Islet of Langerhans (tissue), 1 donor: ENCODE measurements at regions not wholly inside any gene's neighbourhood (a gene's known extent, or its start where the extent isn't known, plus 50 kb on each side); places are given as distances from the start of the nearest gene placed in this dataset.
"Not testable (repeated sequence)": the region's sequence is repeated elsewhere in the genome, so short reads cannot be mapped to it uniquely, and the experiment has no call there.

Experiments
- FAIRE-seq: peaks from one replicate; lab custom pipeline; 2011; peaks lifted over from hg19 to GRCh38; lab: Jason Lieb, UNC

- no peak for FAIRE-seq
Observed at GRCh38 chr6:56838016-56838555, 116.8 kb upstream of the BEND6 start.

- no peak for FAIRE-seq
Observed at GRCh38 chr6:56837322-56837894, 117.5 kb upstream of the BEND6 start.

GRCh38 chr6:56835612-56836011 is 119.3 kb upstream of the BEND6 start:
- no peak for FAIRE-seq

GRCh38 chr6:56833873-56834272 is 121.0 kb upstream of the BEND6 start:
- FAIRE-seq, result no peak

GRCh38 chr6:56833127-56833791 is 121.6 kb upstream of the BEND6 start:
- FAIRE-seq, result no peak

- no peak for FAIRE-seq
Observed at GRCh38 chr6:56832225-56832624, 122.7 kb upstream of the BEND6 start.

GRCh38 chr6:56831334-56831733 is 123.6 kb upstream of the BEND6 start:
- no peak for FAIRE-seq

- no peak for FAIRE-seq
Observed at GRCh38 chr6:56827908-56828649, 126.8 kb upstream of the BEND6 start.

GRCh38 chr6:56824431-56824830 is 130.5 kb upstream of the BEND6 start:
- FAIRE-seq, result not testable (repeated sequence)

GRCh38 chr6:56821005-56821432 is 133.9 kb upstream of the BEND6 start:
- peak; percentile 98 for FAIRE-seq

GRCh38 chr6:56820060-56820459 is 134.8 kb upstream of the BEND6 start:
- no peak for FAIRE-seq

GRCh38 chr6:56819604-56820003 is 135.3 kb upstream of the BEND6 start:
- FAIRE-seq, result no peak

- FAIRE-seq, result no peak
Observed at GRCh38 chr6:56816370-56816769, 138.5 kb upstream of the BEND6 start.

GRCh38 chr6:56815436-56815835 is 139.5 kb upstream of the BEND6 start:
- no peak for FAIRE-seq

GRCh38 chr6:56814802-56815201 is 140.1 kb upstream of the BEND6 start:
- no peak for FAIRE-seq

GRCh38 chr6:56814308-56814707 is 140.6 kb upstream of the BEND6 start:
- no peak for FAIRE-seq

GRCh38 chr6:56812851-56813250 is 142.1 kb upstream of the BEND6 start:
- FAIRE-seq, result not testable (repeated sequence)

- FAIRE-seq, result no peak
Observed at GRCh38 chr6:56808871-56809359, 146.0 kb upstream of the BEND6 start.

- no peak for FAIRE-seq
Observed at GRCh38 chr6:56807989-56808337, 146.9 kb upstream of the BEND6 start.

- FAIRE-seq, result peak; percentile 74
Observed at GRCh38 chr6:56807326-56807988, 147.4 kb upstream of the BEND6 start.

- FAIRE-seq, result no peak
Observed at GRCh38 chr6:56806368-56806767, 148.5 kb upstream of the BEND6 start.

GRCh38 chr6:56804996-56805395 is 149.9 kb upstream of the BEND6 start:
- FAIRE-seq, result peak; percentile 38

- FAIRE-seq, result no peak
Observed at GRCh38 chr6:56803594-56803993, 151.3 kb upstream of the BEND6 start.
